ENCODE measurements at regions not wholly inside any gene's neighbourhood (a gene's known extent, or its start where the extent isn't known, plus 50 kb on each side); places are given as distances from the start of the nearest gene placed in this dataset.

DNA sequence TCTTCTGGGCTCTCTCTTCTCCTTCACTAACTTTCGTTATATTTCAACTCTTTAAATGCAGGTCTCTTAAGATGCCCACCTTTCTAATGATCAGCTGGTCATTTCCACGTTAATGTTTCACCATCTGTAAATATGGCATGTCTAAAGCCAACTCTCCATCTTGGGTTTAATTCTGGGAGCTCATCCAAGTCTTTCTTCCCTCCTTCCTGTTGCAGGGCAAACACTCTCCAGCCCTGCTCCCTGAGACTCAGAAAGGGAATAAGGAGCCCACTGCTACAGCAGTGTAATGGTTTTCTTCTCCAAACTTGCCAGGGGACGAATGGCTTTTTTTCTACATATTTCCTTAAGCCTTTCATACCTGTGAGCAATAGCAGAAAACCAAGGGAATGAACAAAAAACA is 73.3 kb upstream of the SOX1 start:
- FAIRE-seq (no peak), DNase-seq (ENCODE audit: low spot score) (no peak)

DNA sequence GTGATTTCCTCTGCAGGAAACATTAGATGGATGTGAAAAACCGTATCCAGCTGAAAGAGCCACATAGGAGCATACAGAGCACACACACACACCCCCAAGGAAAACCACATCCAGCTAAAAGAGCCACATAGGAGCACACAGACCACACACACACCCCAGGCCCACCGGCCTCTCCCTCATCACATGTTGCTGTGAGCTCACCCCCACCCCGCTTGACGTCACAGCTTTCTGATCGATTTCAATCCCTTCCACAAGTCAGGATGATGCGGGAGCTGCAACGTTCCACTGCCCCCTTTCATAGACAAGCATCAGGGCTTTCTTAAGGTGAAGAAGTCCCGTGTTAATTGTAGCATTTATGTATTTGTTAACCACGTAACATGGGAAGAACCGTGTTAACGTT is 72.4 kb upstream of the SOX1 start:
- FAIRE-seq (no peak), DNase-seq (ENCODE audit: low spot score) (no peak)

DNA sequence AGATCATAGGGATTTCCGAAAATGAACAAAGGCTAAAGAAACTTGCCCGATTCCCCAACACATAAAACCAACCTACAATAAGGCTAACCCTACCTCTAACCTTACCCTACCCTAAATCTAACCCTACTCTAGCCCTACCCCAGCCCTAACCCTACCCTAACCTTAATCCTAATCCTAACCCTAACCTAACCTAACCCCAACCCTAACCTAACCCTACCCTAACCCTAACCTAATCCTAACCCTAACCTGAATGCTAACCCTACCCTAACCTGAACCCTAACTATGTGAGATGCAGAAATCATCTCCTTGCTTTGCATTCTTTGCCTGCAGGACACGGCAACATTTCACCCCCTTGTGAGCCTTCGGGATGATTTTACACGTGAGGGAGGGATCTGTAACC is 67.6 kb upstream of the SOX1 start:
- DNase-seq (ENCODE audit: low spot score) (no peak), FAIRE-seq (no peak)

GRCh38 chr13:112000888-112001287 is 66.1 kb upstream of the SOX1 start:
- DNase-seq (ENCODE audit: low spot score), result no peak
- FAIRE-seq, result no peak

DNA sequence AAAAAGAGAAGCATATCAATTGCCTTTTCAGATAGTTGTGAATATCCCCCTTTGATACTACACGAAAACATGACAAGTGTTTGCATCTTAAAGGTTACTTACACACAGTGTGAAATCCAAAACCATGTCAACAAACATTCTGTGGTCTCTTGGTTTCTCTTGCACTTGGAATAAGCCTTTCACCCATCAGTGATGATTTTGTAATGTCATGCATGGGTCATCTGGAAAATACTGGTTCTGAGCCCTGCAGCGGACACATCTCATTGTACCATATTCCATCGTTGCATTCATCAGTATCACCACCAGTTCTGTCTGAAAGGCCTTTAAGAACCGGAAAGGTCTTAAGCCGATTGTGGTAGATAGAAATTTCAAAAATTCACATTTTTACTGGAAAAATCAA is 65.4 kb upstream of the SOX1 start:
- FAIRE-seq (no peak), DNase-seq (ENCODE audit: low spot score) (no peak)

DNA sequence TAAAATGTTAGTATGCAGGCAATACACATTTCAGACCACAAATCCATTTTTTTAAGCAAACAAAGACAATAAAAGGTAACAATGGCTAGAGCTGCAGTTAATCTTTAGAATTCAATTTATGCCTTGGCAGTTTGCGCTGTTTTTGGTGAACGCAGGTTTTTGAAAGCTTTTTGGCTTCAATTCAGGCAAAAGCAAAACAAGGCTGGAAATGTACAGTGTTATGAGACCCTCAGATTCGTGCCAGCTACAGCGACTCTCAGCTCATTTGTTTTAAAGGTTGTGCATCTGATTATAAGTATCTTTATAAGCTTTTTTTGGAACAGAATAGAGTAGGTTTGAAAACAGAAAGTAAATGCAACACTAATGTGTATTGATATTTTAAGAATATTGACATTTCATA is 63.6 kb upstream of the SOX1 start:
- DNase-seq (ENCODE audit: low spot score), result no peak
- FAIRE-seq, result no peak

DNA sequence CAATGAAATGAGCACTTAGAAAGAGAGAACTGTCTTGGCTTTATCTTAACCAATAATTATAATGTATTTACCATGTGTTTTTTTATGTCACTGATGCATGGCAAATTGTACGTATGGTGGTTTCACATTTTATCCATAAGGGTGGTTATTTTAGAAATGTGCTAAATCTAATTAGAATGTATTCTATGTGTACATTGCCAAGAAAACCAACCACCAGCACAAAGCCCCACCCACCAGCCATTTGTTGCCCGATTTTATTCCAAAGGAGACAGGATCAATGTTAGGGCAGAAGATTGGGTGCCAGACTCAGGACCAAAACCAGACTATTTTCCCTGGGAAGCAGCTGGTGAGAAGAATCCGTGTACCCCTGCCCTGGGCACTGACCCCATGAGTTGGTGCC is 63.0 kb upstream of the SOX1 start:
- FAIRE-seq, result no peak
- DNase-seq (ENCODE audit: low spot score), result no peak

DNA sequence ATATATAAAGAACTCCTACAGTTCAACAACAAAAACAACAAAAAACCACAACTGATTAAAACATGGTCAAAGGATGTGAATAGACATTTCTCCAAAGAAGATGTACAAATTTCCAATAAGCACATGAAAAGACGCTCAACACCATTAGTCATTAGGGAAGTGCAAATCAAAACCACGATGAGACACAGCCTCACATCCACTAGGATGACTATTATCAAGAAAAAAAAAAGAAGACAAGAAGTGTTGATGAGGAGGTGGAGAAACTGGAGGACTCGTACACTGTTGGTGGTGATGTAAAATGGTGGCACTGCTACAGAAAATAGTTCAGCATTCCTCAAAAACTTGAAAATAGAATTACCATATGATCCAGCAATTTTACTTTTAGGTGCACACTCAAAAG is 61.0 kb upstream of the SOX1 start:
- FAIRE-seq (no peak), DNase-seq (ENCODE audit: low spot score) (no peak)

DNA sequence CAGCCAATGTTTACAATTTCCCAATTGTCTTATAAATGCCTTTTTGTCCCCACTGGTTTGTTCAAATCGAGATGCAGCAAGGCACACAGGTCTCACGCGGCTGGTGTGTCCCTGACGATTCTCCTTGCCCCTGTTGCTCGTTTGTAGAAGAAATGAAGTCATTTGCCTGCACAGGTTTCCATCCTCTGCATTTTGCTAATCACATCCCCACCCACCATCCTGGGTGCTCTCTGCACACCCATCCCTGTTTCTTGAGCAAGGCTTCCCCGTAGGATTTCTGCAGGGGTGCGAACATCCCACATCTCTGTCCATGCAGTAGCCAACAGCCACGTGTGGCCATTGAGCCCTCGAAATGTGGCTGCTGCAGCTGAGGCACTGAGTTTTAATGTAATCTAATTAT is 59.8 kb upstream of the SOX1 start:
- no peak for DNase-seq (ENCODE audit: low spot score)
- FAIRE-seq, result no peak

DNA sequence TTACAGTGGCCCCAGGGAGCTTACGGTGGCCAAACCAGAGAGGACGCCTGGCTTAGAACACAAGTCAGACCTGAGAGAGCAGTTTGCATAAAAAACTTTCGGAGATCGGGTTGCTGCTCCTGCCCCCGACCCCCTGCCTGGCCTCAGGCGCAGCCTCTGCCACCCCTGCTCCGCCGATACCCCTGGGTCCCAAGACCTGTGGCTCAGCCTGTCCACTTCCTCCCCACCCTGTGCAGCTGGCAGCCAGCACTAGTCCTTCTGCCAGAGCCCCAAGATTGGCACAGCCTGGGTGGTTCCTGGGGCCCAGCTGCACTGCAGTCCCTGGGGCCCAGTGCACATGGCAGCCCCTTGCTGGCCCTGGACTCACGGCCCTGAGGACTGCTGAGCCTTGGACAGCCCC is 56.2 kb upstream of the SOX1 start:
- DNase-seq (ENCODE audit: low spot score) (no peak), FAIRE-seq (no peak)

DNA sequence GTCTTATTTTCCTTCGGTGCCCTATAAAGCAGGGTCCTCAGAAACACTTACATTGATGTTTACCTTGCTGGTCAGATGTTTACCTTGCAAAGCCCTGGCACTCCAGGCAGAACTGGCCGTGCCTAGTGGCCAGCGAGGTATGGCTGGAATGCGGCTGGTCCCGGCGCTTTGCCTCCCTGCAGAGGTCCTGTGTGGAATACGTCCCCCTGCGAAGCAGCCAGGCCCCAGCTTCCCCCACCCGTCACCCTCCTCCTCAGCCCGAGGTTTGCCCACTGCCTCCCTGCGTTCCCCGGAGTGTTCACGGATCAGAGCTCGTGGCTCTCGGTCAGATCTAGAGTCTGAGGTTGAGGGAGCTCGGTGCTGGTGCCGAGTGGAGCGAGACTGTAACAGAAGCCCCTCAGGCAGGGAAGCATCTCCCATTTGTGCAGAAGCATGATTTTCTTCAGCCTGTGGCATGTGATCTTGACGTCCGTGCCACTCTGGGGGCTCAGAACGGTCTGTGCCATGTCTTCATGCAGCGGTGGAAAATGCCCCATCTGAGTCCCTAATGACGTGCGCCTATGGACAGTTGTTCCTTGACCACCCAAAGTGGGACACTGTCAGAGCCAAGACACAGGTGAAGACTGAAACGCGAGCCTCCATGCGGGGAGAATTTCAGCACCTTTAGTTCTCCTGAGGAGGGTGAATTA is 54.8 kb upstream of the SOX1 start:
- FAIRE-seq, result no peak
- DNase-seq (ENCODE audit: low spot score), result no peak

GRCh38 chr13:112012705-112013085 is 54.3 kb upstream of the SOX1 start:
- FAIRE-seq, result no peak
- no peak for DNase-seq (ENCODE audit: low spot score)

DNA sequence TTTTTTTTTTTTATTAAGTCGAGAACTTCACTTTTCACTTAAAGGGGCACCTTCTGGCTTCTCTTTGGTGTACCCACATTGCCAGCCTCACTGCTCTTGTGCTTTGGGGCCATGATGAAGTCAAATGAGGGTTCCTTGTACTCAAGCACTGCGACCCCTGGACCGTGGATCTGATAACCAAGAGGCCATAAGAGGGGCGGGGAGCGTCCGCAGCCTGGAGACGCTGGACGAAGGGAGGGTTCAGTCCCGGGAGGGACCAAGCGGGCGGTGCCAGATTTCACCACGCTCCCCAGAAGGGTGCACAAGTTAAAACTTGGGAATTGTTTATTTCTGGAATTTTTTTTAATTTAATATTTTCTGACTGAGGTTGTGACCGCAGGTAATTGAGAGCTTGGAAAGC is 53.3 kb upstream of the SOX1 start:
- DNase-seq (ENCODE audit: low spot score), result no peak
- no peak for FAIRE-seq

DNA sequence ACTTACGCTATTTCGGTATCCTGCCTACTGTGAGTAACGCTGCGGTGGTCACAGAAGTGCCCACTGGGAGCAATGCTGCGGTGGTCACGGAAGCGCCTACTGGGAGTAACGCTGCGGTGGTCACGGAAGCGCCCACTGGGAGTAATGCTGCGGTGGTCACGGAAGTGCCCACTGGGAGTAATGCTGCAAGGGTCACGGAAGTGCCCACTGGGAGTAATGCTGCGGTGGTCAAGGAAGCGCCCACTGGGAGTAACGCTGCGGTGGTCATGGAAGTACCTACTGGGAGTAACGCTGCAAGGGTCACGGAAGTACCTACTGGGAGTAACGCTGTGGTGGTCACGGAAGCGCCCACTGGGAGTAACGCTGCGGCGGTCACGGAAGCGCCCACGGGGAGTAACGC is 52.1 kb upstream of the SOX1 start:
- DNase-seq (ENCODE audit: low spot score) (no peak), FAIRE-seq (no peak)

Measured in RCC 7860 (cell line).